ENCODE measurements at regions not wholly inside any gene's neighbourhood (a gene's known extent, or its start where the extent isn't known, plus 50 kb on each side); places are given as distances from the start of the nearest gene placed in this dataset.

DNA sequence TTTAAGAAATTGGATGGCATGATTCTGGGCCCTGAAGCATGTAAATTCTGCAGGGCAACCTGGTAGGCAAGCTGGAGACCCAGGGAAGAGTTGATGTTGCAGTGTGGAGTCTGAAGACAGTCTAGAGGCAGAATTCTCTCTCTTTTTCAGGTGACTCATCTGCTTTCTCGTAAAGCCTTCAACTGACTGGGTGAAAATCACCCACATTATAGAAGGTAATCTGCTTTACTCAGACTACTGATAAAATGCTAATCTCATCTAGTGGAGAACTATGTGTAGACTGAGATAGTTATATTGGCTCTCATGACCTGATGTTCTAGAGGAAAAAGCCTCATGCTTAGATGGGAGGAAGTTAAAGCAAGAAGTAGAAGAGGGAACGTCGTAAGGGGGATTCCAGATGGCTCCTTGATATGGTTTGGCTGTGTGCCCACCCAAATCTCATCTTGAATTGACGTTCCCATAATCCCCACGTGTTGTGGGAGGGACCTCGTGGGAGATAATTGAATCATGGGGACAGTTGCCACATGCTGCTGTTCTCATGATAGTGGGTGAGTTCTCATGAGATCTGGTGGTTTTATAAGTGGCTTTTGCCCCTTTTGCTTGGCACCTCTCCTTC lies 723.8 kb downstream of the BCL11B start:
- no peak for DNase-seq

DNA sequence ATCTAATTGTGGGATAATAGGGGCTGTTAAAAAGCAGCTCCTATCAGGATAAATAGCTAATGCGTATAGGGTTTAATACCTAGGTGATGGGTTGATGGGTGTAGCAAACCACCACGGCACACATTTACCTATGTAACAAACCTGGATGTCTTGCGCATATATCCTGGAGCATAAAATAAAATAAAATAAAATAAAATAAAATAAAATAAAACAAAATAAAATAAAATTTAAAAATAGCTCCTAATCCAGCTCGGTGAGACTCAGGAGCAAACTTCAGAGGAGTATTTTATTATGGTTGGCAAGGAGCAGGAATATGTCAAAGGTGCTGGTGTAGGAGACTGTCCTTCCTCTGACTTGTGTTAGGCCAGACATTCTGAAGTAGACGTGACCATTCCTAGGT lies 721.0 kb downstream of the BCL11B start:
- DNase-seq, result no peak

GRCh38 chr14:98555440-98555839 lies 716.6 kb downstream of the BCL11B start:
- no peak for DNase-seq

DNA sequence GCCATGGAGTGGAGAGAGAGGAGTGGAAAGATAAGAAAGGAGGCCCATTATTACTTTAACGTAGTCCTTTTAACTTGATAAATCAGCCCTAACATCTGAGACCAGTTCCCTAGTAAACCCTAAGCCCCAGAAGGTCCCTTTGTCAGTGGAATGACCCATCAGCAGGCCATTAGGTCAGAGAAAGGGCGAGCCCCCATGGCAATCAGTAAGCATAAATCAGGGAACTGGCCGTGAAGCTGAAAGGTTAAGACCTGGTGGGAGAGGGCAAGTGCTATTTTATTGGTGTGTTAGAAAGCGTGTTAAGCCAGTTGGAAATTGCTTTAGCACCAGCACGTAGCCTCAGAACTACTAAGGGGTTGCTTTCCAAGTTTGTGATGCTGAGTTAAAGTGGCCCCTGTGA lies 708.0 kb downstream of the BCL11B start:
- DNase-seq, result no peak

DNA sequence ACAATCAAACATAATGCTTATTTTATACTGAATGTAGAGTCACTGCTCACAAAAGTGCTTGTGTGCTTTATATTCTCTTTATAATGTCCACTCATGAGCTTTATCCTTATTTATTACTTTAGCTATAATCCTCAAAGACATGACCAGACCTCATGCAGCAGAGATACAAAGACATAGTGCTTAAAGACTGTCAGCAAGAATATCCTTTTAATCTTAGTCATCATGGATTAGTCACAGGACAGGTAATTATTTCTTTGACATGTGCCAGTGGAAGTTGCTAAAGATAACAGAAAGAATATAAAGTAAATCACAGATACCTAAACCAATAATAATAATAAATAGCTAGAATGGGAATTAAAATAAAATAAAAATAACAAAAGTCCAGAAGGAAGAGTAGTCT lies 707.5 kb downstream of the BCL11B start:
- no peak for DNase-seq

GRCh38 chr14:98571104-98571503 lies 700.9 kb downstream of the BCL11B start:
- DNase-seq, result no peak

GRCh38 chr14:98573082-98573481 lies 698.9 kb downstream of the BCL11B start:
- DNase-seq, result no peak

DNA sequence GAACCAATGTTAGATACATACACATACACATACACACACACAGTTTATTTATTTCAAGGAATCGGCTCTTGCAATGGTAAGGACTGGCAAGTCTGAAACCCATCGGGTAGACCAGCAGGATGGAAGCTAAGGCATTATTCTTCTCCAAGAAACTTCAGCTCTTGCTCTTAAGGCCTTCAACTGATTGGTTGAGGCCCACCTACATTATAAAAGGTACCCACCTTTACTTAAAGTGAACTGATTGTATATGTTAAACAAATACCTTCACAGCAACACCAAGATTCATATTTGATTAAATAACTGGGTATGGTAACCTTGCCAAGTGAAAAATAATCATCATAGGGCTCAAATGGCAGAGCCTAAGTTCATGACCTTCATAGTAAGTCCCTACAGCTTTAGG lies 695.5 kb downstream of the BCL11B start:
- DNase-seq, result no peak

DNA sequence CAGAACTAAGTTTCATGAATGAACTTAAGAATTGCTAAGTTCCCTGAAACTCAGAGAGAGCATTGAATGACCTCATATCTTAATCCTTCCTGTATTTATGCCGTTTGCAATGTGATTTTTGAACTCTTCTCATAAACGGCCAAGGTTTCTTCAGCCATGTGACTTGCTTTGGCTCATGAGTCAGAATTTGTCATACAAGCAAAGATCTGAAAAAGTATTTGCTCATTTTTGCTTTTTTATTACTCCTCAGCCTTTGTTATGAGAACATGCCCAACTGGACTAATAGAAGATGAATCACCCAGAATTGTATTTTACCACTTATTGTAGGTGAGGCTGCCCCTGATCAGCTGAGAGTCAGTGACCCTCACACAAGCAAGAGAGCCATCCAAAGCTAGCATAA lies 693.8 kb downstream of the BCL11B start:
- no peak for DNase-seq

DNA sequence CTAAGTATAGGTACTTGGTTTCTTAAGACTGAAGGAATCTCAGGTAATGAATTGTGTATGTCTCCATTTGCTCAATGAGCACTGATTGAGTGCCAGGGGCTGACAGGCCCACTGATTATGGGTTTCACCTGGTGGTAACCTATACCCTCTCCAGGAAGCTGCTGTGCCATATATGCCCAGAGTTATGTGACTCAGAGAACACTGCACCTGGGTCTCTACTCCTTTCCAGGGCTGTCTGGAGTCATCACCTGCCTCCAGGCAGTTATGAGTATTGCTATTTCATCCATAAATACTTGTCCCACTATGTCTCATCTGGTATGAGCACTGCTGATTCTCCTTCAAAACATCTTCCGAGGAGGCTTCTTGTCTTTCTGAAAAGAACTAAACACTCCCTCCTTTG lies 692.9 kb downstream of the BCL11B start:
- no peak for DNase-seq

- no peak for DNase-seq
Observed at GRCh38 chr14:98580131-98580678, 691.8 kb downstream of the BCL11B start.

DNA sequence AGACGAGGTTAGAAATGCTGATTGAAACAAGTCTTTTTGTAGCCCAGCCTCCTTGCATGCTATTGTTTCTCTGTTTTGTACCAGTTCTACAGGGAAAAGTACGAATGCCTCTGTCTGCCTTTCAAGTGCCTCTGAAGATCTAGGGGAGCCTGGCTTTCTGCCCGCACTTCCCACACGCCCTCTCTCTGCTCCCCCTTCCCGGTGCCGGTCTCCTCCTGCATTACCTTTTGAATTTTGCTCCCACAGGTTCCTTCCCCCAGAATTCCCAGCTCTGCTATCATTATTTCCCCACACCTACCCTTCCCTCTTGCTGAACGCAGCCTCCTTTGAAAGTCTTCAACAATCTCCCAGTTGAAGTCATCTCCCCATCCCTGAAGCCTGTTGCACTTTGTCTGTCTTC lies 689.7 kb downstream of the BCL11B start:
- DNase-seq, result no peak

- DNase-seq, result no peak
Observed at GRCh38 chr14:98591161-98591560, 680.8 kb downstream of the BCL11B start.

DNA sequence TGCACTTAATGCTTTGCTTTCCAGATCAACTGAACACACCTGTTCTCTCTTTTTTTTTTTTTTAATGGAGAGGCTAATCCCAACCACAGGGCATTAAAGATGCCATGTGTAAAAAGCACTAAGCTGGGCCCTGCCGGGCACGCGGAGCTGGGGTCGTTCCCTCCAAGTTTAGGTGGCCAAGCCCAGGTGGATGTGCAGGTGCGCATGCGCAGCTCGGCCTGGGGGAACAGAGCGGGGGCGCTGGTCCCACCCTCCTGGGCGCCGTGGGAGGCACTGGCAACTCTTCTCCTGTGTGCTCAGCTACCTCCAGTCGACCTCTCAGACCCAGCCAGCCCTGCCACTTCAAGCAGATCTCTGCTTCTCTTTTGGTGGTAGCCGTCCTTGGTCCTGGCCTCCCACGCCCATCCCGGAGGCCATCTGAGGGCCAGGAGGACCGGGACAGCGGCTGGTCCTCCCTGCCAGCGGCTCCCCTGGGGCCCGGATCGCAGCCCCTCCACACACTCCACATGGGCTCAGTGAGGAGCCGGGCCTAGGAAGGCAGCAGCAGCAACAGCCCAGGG lies 679.3 kb downstream of the BCL11B start:
- DNase-seq, result no peak

GRCh38 chr14:98593361-98593761 lies 678.6 kb downstream of the BCL11B start:
- DNase-seq, result no peak

DNA sequence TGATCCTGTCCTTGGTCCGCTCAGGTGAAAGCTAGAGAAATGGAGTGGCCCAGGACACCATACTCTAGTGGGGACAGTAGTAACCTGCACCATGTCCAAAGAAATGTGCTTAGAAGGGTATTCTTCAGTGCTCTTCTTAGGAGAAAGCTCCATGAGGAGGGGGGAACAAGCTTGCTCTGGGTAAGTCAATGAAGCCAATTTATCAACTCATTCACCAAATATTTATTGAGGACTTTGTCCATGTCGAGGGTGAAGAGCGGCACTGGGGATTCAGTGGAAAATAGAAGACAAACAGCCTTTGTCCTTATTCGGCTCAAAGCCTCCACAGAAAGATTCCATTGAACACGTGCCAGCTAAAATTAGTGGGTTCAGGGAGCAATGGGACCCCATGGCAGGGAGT lies 677.8 kb downstream of the BCL11B start:
- DNase-seq, result no peak

GRCh38 chr14:98598576-98598975 lies 673.4 kb downstream of the BCL11B start:
- DNase-seq, result no peak

DNA sequence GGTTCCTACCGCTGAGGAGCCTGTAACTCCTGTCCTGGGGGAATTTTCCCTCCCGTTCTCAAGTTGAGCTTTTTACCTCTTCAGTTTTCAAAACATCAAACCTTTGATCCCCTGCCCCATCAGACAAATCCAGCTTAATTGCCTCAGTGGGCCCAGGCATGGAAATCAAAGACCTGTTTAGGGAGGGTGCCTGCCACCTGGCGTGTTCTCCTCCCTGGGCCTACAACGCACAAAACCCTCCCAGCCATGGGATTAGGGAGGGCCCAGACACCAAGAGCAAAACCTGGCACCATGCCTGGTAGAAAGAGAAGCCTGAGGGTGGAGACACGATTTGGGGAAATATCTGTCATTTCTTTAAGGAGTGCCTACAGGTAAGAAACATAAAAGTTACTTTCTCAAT lies 672.9 kb downstream of the BCL11B start:
- DNase-seq, result no peak

DNA sequence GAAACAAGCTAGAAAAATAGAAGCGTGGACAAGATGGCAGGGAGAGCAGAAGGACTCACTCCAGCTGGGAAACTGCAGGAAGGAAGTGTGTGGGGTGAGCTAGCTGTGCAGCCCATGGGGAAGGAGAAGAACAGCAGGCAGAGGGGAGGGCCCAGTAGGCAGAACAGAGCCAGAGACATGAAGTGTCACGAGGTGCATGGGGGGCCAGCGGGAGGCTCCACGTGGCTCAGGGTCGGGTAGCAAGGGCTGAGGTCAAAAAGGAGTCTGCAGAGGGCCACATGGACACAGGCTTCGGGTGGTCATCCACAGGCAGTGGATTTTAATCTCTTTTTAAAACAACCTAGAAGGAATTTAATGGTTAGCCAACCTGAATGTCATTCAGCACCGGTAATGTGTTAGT lies 669.0 kb downstream of the BCL11B start:
- no peak for DNase-seq

DNA sequence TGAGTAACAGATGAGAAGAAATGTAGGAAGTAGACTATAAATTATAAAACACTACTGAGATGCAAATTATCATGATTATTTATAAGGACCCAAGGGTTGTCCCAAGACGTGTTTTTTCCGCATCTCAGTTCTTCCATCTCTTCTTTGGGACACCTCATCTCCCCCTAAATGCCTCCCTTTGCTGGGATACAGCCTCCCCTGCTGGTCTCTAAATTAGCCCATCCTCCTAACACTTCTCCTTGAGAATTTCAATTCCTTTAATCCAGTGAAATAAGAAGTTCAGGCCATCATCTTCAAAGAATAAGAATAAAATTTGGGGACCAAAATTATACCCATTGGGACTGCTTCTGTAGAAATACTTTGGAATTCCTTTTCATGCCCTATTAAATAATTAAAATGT lies 667.0 kb downstream of the BCL11B start:
- no peak for DNase-seq

DNA sequence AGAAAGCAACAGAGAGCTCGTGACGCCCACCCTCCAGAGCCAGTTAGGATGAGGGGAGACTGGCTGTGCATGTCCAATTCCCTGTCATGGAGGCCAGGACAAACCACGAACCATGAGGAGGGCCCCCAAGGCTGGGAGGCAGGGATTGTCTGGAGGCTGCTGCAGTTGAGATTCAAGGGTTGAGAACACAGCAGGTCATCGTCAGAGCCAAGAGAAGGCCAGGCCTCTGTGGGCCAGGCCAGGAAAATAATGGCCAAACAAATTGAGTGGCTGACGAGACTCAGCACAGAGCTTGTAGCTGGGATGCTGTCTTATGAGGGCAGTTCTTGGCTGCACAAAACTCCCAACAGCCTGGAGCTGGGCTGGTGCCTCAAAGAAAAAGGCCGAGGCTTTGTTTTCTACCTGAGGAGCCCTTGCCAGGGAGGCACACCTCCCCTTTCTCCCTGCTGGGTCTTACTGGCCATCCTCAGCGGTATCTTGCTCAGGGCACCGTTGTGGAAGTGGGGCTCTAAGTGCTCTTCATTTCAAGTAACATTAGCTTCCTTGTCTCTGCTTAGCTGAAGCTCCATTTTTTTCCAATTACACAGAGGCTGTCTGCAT lies 665.9 kb downstream of the BCL11B start:
- DNase-seq, result no peak

DNA sequence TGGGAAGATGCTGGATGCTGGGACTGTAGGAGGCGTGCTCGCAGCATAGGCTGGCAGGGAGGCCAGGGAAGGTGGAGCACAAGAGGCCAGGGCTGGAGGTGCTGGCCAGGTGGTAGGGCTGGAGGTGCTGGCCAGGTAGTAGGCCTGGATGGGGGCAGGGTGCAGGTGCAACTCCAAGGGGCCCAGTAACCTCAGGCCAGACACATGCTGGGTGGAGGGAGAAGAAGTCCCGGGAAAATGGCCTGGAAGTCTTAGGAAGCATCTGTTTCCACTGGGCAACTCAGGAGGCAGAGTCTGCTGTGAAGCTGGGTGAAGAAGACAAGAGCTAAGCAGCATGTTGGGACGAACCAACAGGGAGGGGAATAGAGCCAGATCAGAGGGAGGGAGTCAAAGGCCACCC lies 665.2 kb downstream of the BCL11B start:
- no peak for DNase-seq

GRCh38 chr14:98607341-98607910 lies 664.6 kb downstream of the BCL11B start:
- DNase-seq, result no peak

All from DMS53 (cell line).